ENCODE measurements at regions not wholly inside any gene's neighbourhood (a gene's known extent, or its start where the extent isn't known, plus 50 kb on each side); places are given as distances from the start of the nearest gene placed in this dataset.

DNA sequence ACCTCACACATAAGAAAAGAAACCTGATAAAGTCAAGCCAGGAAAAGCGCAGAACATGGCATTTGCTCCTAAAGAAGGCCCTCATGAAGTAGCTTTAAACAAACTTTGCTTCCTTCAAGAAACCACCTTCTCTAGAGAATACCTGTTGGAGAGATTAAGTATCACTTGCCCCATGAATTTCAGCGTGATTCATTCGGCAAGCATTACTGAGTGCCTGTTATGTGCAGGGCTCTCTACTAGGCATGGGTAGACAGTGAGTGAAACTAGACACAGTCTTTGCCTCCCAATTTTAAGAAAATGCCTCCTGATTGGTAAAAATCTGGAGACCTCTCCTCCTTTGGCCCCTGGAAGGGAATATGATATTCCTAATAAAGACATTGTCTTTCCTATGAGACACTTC is 475.8 kb upstream of the NBEA start:
- H3K4me1 ChIP-seq (ENCODE audit: low read length) = no peaks in the 10 kb centered on the region

DNA sequence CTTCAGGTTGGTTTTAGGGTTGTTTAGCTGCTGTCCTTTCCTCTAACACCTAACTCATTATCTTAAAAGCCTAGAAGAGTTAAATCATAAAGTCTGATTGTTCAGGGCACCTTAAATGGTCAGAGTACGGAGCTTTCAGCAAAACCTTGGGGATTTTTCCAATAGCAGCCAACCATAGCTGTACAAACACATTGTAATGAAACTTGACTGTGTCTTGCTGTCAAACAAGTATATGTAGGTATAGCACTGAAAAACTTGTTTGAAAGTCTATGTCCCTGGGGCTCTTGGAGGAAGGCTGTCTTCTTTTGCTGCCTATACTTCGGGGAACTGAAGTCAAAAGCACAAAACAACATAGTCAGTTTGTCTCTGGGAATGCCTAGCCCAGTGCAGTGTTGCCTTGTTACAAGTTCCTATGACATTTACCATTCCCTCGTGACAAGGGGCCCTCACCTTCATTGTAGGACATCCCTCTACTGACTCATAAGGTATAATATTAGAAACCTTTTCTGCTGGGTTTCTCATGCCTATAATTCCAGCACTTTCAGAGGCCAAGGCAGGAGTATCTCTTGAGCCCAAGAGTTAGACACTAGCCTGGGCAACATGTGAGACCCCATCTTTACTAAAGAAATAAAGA is 474.5 kb upstream of the NBEA start:
- H3K9ac ChIP-seq (ENCODE audit: low read length) = no peak overlapping the region
- no peaks in the 10 kb centered on the region for H3K36me3 ChIP-seq (replicated peaks; ENCODE audit: low read depth, low read length)
- H3K4me1 ChIP-seq (ENCODE audit: low read length) = no peaks in the 10 kb centered on the region

More for the DNA sequence above, 475.8 kb upstream of the NBEA start:
- TF ChIP-seq EZH2phosphoT487 (IDR thresholded peaks at IDR 0.05; ENCODE audit: low read depth) = no peak
- TF ChIP-seq, protein P1, sequence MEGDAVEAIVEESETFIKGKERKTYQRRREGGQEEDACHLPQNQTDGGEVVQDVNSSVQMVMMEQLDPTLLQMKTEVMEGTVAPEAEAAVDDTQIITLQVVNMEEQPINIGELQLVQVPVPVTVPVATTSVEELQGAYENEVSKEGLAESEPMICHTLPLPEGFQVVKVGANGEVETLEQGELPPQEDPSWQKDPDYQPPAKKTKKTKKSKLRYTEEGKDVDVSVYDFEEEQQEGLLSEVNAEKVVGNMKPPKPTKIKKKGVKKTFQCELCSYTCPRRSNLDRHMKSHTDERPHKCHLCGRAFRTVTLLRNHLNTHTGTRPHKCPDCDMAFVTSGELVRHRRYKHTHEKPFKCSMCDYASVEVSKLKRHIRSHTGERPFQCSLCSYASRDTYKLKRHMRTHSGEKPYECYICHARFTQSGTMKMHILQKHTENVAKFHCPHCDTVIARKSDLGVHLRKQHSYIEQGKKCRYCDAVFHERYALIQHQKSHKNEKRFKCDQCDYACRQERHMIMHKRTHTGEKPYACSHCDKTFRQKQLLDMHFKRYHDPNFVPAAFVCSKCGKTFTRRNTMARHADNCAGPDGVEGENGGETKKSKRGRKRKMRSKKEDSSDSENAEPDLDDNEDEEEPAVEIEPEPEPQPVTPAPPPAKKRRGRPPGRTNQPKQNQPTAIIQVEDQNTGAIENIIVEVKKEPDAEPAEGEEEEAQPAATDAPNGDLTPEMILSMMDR (IDR thresholded peaks at IDR 0.05; ENCODE audit: low read depth, low read length) = no peak
- Histone ChIP-seq H3K9ac (ENCODE audit: low read length) (no peak overlapping the region), H3K4me2 (ENCODE audit: low read length) (no peak overlapping the region), H3K36me3 (replicated peaks; ENCODE audit: low read depth, low read length) (no peaks in the 10 kb centered on the region), H3K9me3 (ENCODE audit: insufficient read depth, low read length) (no peaks in the 10 kb centered on the region), H3K27ac (ENCODE audit: low read length) (no peak overlapping the region), H4K20me1 (ENCODE audit: insufficient read depth, low read length) (no peaks in the 10 kb centered on the region), H3K79me2 (ENCODE audit: low read length) (no peaks in the 10 kb centered on the region), H3K27me3 (ENCODE audit: low read depth, low read length) (peaks cover 4% of the 10 kb centered on the region; the same call in 1 of the 2 replicates), H2AFZ (ENCODE audit: low read depth, low read length) (no peak overlapping the region), H3K4me3 (ENCODE audit: low read length) (no peak overlapping the region)

DNA sequence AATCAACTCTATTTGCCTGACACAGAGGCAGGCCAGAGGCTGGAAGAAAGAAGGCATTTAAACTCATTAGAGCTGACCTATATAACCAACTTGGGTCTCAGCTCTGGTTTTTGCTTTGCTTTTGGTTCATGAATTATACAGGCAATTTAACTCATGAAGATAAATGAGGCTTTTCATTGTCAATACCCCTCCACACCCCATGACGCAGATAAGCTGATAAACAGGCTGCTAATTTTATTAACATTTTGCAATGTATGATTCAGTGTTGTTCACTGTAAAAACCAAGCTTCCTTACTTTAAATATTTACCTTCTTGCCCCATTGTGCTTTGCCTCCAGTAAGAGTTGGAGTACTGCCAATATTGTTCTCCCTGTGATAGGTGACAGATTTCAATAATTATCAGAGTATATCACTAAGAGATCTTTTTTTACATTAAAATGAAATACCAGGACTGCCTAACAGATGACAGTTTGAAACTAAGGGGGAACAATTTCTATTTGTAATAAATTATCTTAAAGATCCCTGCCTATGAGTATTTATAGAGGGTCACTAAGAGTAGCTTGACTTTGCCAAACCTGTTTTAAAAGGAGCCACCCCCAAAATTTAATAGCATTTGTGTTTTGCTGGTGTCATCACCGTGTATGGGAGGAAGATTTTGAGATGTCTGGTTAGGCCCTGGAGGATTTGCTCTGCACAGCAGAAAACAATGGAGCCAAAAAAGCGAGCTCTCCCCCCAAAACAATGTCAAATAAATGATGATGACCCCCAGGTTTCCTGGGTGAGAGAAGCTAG is 472.7 kb upstream of the NBEA start:
- H3K4me2 ChIP-seq (ENCODE audit: low read length) = no peak overlapping the region
- H3K9ac ChIP-seq (ENCODE audit: low read length) = no peak overlapping the region
- H3K79me2 ChIP-seq (ENCODE audit: low read length) = no peaks in the 10 kb centered on the region
- no peaks in the 10 kb centered on the region for H4K20me1 ChIP-seq (ENCODE audit: insufficient read depth, low read length)
- H3K4me1 ChIP-seq (ENCODE audit: low read length) = no peaks in the 10 kb centered on the region
- TF ChIP-seq, protein P1 (IDR thresholded peaks at IDR 0.05; ENCODE audit: low read depth, low read length) = no peak
- TF ChIP-seq EZH2phosphoT487 (IDR thresholded peaks at IDR 0.05; ENCODE audit: low read depth) = no peak
- H2AFZ ChIP-seq (ENCODE audit: low read depth, low read length) = no peak overlapping the region
- peaks cover 4% of the 10 kb centered on the region; the same call in 1 of the 2 replicates for H3K27me3 ChIP-seq (ENCODE audit: low read depth, low read length)
- no peak overlapping the region for H3K27ac ChIP-seq (ENCODE audit: low read length)
- H3K9me3 ChIP-seq (ENCODE audit: insufficient read depth, low read length) = no peaks in the 10 kb centered on the region
- no peak overlapping the region for H3K4me3 ChIP-seq (ENCODE audit: low read length)
- H3K36me3 ChIP-seq (replicated peaks; ENCODE audit: low read depth, low read length) = no peaks in the 10 kb centered on the region

More for the DNA sequence above, 474.5 kb upstream of the NBEA start:
- no peaks in the 10 kb centered on the region for H3K79me2 ChIP-seq (ENCODE audit: low read length)
- H3K27me3 ChIP-seq (ENCODE audit: low read depth, low read length) = peaks cover 4% of the 10 kb centered on the region; the same call in 1 of the 2 replicates
- no peak overlapping the region for H3K27ac ChIP-seq (ENCODE audit: low read length)
- no peak overlapping the region for H2AFZ ChIP-seq (ENCODE audit: low read depth, low read length)
- no peaks in the 10 kb centered on the region for H4K20me1 ChIP-seq (ENCODE audit: insufficient read depth, low read length)
- no peak overlapping the region for H3K4me2 ChIP-seq (ENCODE audit: low read length)
- H3K9me3 ChIP-seq (ENCODE audit: insufficient read depth, low read length) = no peaks in the 10 kb centered on the region
- H3K4me3 ChIP-seq (ENCODE audit: low read length) = no peak overlapping the region
- TF ChIP-seq, protein P1 (IDR thresholded peaks at IDR 0.05; ENCODE audit: low read depth, low read length) = no peak
- no peak for TF ChIP-seq EZH2phosphoT487 (IDR thresholded peaks at IDR 0.05; ENCODE audit: low read depth)

DNA sequence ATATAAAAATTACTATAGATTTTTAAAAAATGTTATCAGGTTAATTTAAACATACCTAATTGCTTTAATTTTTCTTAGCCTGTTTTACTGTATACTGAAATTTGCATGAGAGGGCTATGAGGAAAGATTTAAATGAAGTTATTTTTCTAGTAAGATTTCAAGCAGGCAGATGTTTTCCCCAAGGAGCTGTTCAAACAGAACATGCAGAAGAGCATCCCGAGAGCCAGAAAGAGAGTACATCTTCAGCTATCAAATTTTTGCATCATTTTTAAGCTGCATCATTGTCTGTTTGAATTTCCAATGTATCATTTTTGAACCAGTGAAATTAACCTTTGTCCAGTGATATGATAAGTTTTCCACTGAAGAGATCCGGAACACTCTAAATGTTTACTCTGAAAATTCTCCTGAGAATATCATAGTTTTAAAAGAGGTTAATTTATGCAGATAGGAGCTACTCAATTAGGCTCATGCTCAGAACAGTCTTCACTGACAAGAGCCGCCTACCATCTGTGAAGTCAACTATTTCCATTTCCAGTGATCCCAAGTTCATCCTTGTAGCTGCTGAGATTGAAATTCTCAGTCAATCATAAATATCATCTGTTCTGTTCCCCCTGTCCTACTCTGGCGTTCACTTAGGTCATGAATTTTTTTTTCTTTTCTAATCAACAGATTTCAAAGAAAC is 467.7 kb upstream of the NBEA start:
- H3K4me2 ChIP-seq (ENCODE audit: low read length) = no peak overlapping the region

More for the DNA sequence above, 467.7 kb upstream of the NBEA start:
- no peak for TF ChIP-seq EZH2phosphoT487 (IDR thresholded peaks at IDR 0.05; ENCODE audit: low read depth)
- TF ChIP-seq, protein P1 (IDR thresholded peaks at IDR 0.05; ENCODE audit: low read depth, low read length) = no peak
- no peak overlapping the region for H3K27ac ChIP-seq (ENCODE audit: low read length)
- H3K27me3 ChIP-seq (ENCODE audit: low read depth, low read length) = no peaks in the 10 kb centered on the region
- no peak overlapping the region for H3K4me3 ChIP-seq (ENCODE audit: low read length)
- H3K9ac ChIP-seq (ENCODE audit: low read length) = no peak overlapping the region
- H3K79me2 ChIP-seq (ENCODE audit: low read length) = no peaks in the 10 kb centered on the region
- no peaks in the 10 kb centered on the region for H3K4me1 ChIP-seq (ENCODE audit: low read length)
- no peak overlapping the region for H2AFZ ChIP-seq (ENCODE audit: low read depth, low read length)
- no peaks in the 10 kb centered on the region for H4K20me1 ChIP-seq (ENCODE audit: insufficient read depth, low read length)
- no peaks in the 10 kb centered on the region for H3K36me3 ChIP-seq (replicated peaks; ENCODE audit: low read depth, low read length)
- H3K9me3 ChIP-seq (ENCODE audit: insufficient read depth, low read length) = no peaks in the 10 kb centered on the region

Measured in OCI-LY3 (cell line).